Aorta (tissue), 5 donors: ENCODE measurements at regions not wholly inside any gene's neighbourhood (a gene's known extent, or its start where the extent isn't known, plus 50 kb on each side); places are given as distances from the start of the nearest gene placed in this dataset.

Experiments used
- ATAC-seq: fragments of 200-7000 bp; cut with Tn5 transposase; one replicate; pipeline ENCODE4 v1.9.1; 2022; ENCODE audit warnings: moderate library complexity; ENCODE audit not compliant: low FRiP score
- DNase-seq, 2 donors: peaks; one replicate each; pipeline ENCODE4 v3.0.0-alpha.2; 2020
- H3K27ac ChIP-seq, 2 donors: one replicate each; pipeline ENCODE4 v1.5.1; 2013; ENCODE audit warnings: low read length in 2 of 2, mild to moderate bottlenecking in 2 of 2, moderate library complexity in 2 of 2, control low read depth in 1 of 2, inconsistent platforms in 1 of 2, low read depth in 1 of 2
- H3K27me3 ChIP-seq, 2 donors: one replicate each; pipeline ENCODE4 v1.6.1; 2013; ENCODE audit warnings: control low read depth in 1 of 2, low read length in 1 of 2, mild to moderate bottlenecking in 1 of 2, moderate library complexity in 1 of 2; ENCODE audit not compliant: insufficient read depth in 2 of 2, control insufficient read depth in 1 of 2
- H3K36me3 ChIP-seq, 2 donors: one replicate each; pipeline ENCODE4 v1.6.1; 2013; ENCODE audit warnings: control low read depth in 1 of 2, low read length in 1 of 2, mild to moderate bottlenecking in 1 of 2; ENCODE audit not compliant: insufficient read depth in 2 of 2, control insufficient read depth in 1 of 2
- H3K4me1 ChIP-seq, 2 donors: one replicate each; pipeline ENCODE4 v1.6.1; 2013; ENCODE audit warnings: low read length in 2 of 2, control low read depth in 1 of 2, mild to moderate bottlenecking in 1 of 2, moderate library complexity in 1 of 2; ENCODE audit not compliant: insufficient read depth in 2 of 2, control insufficient read depth in 1 of 2
- H3K4me3 ChIP-seq, 2 donors: one replicate each; pipeline ENCODE4 v1.5.1; 2013; ENCODE audit warnings: low read length in 2 of 2, control low read depth in 1 of 2, mild to moderate bottlenecking in 1 of 2
- H3K9me3 ChIP-seq: one replicate; pipeline ENCODE4 v1.6.1; 2013; ENCODE audit warnings: mild to moderate bottlenecking, low read length; ENCODE audit not compliant: control insufficient read depth
- WGBS, 2 donors: extraction: QIAGEN DNeasy Blood & Tissue Kit; methylation state at CpG; one replicate each; pipeline ENCODE4 v1.1.7; 2013; 5-methylcytosine and 5-hydroxymethylcytosine counted together
- intact Hi-C, 2 donors: fragments of 100-400 bp; cut with DNase I; formaldehyde crosslinking; loops; one replicate each; pipeline versions ENCODE4 v1.14.2 to v1.15.0; 2022
- donor health status: healthy with polysubstance abuse.
- donor health status: Bipolar disorder and iron deficiency.
- donor health status: DM: no; HTN: no; CAD: no.
- donor health status: DM: no; HTN: no; CAD: no.
- donor health status: DM: yes; HTN: yes; CAD: no.

GRCh38 chr11:10382518-10382917, 72.5 kb upstream of the AMPD3 start:
- intact Hi-C loops: no loop called here
- no peaks in the 10 kb centered on the region for H3K4me1 ChIP-seq
- DNase-seq (no peak), ATAC-seq (no peak)
- no peaks in the 10 kb centered on the region for H3K27me3 ChIP-seq
- H3K36me3 ChIP-seq: no peaks in the 10 kb centered on the region
- no peaks in the 10 kb centered on the region for H3K9me3 ChIP-seq
- no peak overlapping the region for H3K27ac ChIP-seq
- no peak overlapping the region for H3K4me3 ChIP-seq
- whole genome bisulfite sequencing, 2 donors: 72 to 81% methylated on average over 6 of the region's 6 CpGs

GRCh38 chr11:10385696-10386095, 69.4 kb upstream of the AMPD3 start:
- no peak for ATAC-seq

GRCh38 chr11:10386361-10386760, 68.7 kb upstream of the AMPD3 start:
- DNase-seq (no peak), ATAC-seq (no peak)
- WGBS, 2 donors: 50 to 60% methylated on average over 5 of the region's 5 CpGs
- no peaks in the 10 kb centered on the region for H3K27me3 ChIP-seq
- intact Hi-C loops: no loop called here
- no peaks in the 10 kb centered on the region for H3K4me1 ChIP-seq
- no peak overlapping the region for H3K4me3 ChIP-seq
- H3K9me3 ChIP-seq: no peaks in the 10 kb centered on the region
- no peaks in the 10 kb centered on the region for H3K36me3 ChIP-seq
- no peak overlapping the region for H3K27ac ChIP-seq

More at GRCh38 chr11:10385696-10386095, 69.4 kb upstream of the AMPD3 start:
- no peaks in the 10 kb centered on the region for H3K9me3 ChIP-seq
- 82 to 84% methylated on average over 6 of the region's 6 CpGs for WGBS, 2 donors
- no peaks in the 10 kb centered on the region for H3K27me3 ChIP-seq
- no peak for DNase-seq
- H3K4me1 ChIP-seq: no peaks in the 10 kb centered on the region
- no peak overlapping the region for H3K4me3 ChIP-seq
- H3K27ac ChIP-seq: no peak overlapping the region
- intact Hi-C loops: no loop called here
- no peaks in the 10 kb centered on the region for H3K36me3 ChIP-seq

- Histone ChIP-seq H3K9me3 (no peaks in the 10 kb centered on the region), H3K27ac (no peak overlapping the region), H3K36me3 (no peaks in the 10 kb centered on the region), H3K4me3 (no peak overlapping the region), H3K4me1 (no peaks in the 10 kb centered on the region), H3K27me3 (no peaks in the 10 kb centered on the region)
- 57 to 59% methylated on average over 6 of the region's 6 CpGs for WGBS, 2 donors
- ATAC-seq: no peak
- intact Hi-C loops: no loop called here
- DNase-seq: no peak
Observed at GRCh38 chr11:10386861-10387205, 68.2 kb upstream of the AMPD3 start.

- no peak overlapping the region for H3K27ac ChIP-seq
Observed at GRCh38 chr11:10387206-10388083, 67.6 kb upstream of the AMPD3 start.

GRCh38 chr11:10388101-10388500, 67.0 kb upstream of the AMPD3 start:
- Histone ChIP-seq H3K27ac (no peak overlapping the region), H3K27me3 (no peaks in the 10 kb centered on the region), H3K36me3 (no peaks in the 10 kb centered on the region), H3K4me3 (no peak overlapping the region), H3K9me3 (no peaks in the 10 kb centered on the region), H3K4me1 (no peaks in the 10 kb centered on the region)
- ATAC-seq (no peak), DNase-seq (no peak)
- WGBS, 2 donors: 43 to 49% methylated on average over 5 of the region's 5 CpGs
- intact Hi-C loops: no loop called here

More at GRCh38 chr11:10387206-10388083, 67.6 kb upstream of the AMPD3 start:
- intact Hi-C loops: no loop called here
- ATAC-seq (peak; percentile 83), DNase-seq (peak; percentile 75 to 79)
- H3K36me3 ChIP-seq: no peaks in the 10 kb centered on the region
- 17 to 18% methylated on average over 17 of the region's 17 CpGs for WGBS, 2 donors
- H3K9me3 ChIP-seq: no peaks in the 10 kb centered on the region
- no peak overlapping the region for H3K4me3 ChIP-seq
- no peaks in the 10 kb centered on the region for H3K4me1 ChIP-seq
- H3K27me3 ChIP-seq: no peaks in the 10 kb centered on the region

GRCh38 chr11:10388574-10388973, 66.5 kb upstream of the AMPD3 start:
- no peak overlapping the region for H3K27ac ChIP-seq
- no peaks in the 10 kb centered on the region for H3K27me3 ChIP-seq
- DNase-seq: no peak
- ATAC-seq: no peak
- no peak overlapping the region for H3K4me3 ChIP-seq
- no peaks in the 10 kb centered on the region for H3K4me1 ChIP-seq
- H3K9me3 ChIP-seq: no peaks in the 10 kb centered on the region
- WGBS, 2 donors: 8 to 11% methylated on average over 5 of the region's 5 CpGs
- no peaks in the 10 kb centered on the region for H3K36me3 ChIP-seq
- intact Hi-C loops: no loop called here

GRCh38 chr11:10390375-10390774, 64.7 kb upstream of the AMPD3 start:
- no peaks in the 10 kb centered on the region for H3K9me3 ChIP-seq
- no peaks in the 10 kb centered on the region for H3K27me3 ChIP-seq
- H3K4me1 ChIP-seq: no peaks in the 10 kb centered on the region
- DNase-seq (no peak), ATAC-seq (no peak)
- intact Hi-C loops: no loop called here
- no peak overlapping the region for H3K27ac ChIP-seq
- no peaks in the 10 kb centered on the region for H3K36me3 ChIP-seq
- H3K4me3 ChIP-seq: no peak overlapping the region
